GM21825 (cell line): ENCODE measurements at regions not wholly inside any gene's neighbourhood (a gene's known extent, or its start where the extent isn't known, plus 50 kb on each side); places are given as distances from the start of the nearest gene placed in this dataset.

Experiments
- ATAC-seq: cut with Tn5 transposase; IDR thresholded peaks from one replicate; pipeline ENCODE4 v1.9.1; 2021; ENCODE audit warnings: mild to moderate bottlenecking, moderate library complexity; ENCODE audit not compliant: unreplicated experiment

- no peak for ATAC-seq
Observed at GRCh38 chr9:87275047-87275725, 222.5 kb upstream of the DAPK1 start.

- ATAC-seq: no peak
Observed at GRCh38 chr9:87276327-87276841, 221.3 kb upstream of the DAPK1 start.

- no peak for ATAC-seq
Observed at GRCh38 chr9:87276851-87277261, 220.8 kb upstream of the DAPK1 start.

- ATAC-seq: no peak
Observed at GRCh38 chr9:87277346-87277745, 220.3 kb upstream of the DAPK1 start.

- ATAC-seq: no peak
Observed at GRCh38 chr9:87278971-87279733, 218.5 kb upstream of the DAPK1 start.

- ATAC-seq: no peak
Observed at GRCh38 chr9:87280421-87280820, 217.2 kb upstream of the DAPK1 start.

- ATAC-seq: no peak
Observed at GRCh38 chr9:87282538-87282937, 215.1 kb upstream of the DAPK1 start.

- no peak for ATAC-seq
Observed at GRCh38 chr9:87283585-87283984, 214.1 kb upstream of the DAPK1 start.

- ATAC-seq: no peak
Observed at GRCh38 chr9:87285183-87285850, 212.3 kb upstream of the DAPK1 start.

- no peak for ATAC-seq
Observed at GRCh38 chr9:87286506-87286905, 211.2 kb upstream of the DAPK1 start.

- no peak for ATAC-seq
Observed at GRCh38 chr9:87290241-87291052, 207.2 kb upstream of the DAPK1 start.

GRCh38 chr9:87292449-87293191, 205.0 kb upstream of the DAPK1 start:
- no peak for ATAC-seq

- ATAC-seq: no peak
Observed at GRCh38 chr9:87294126-87294525, 203.5 kb upstream of the DAPK1 start.

- ATAC-seq: no peak
Observed at GRCh38 chr9:87300915-87301314, 196.8 kb upstream of the DAPK1 start.

- ATAC-seq: no peak
Observed at GRCh38 chr9:87301371-87301770, 196.3 kb upstream of the DAPK1 start.

- ATAC-seq: no peak
Observed at GRCh38 chr9:87305151-87305550, 192.5 kb upstream of the DAPK1 start.

GRCh38 chr9:87306006-87306405, 191.7 kb upstream of the DAPK1 start:
- no peak for ATAC-seq

- no peak for ATAC-seq
Observed at GRCh38 chr9:87307848-87308247, 189.8 kb upstream of the DAPK1 start.

- ATAC-seq: no peak
Observed at GRCh38 chr9:87309236-87309635, 188.4 kb upstream of the DAPK1 start.

GRCh38 chr9:87310827-87311523, 186.7 kb upstream of the DAPK1 start:
- ATAC-seq: no peak
